ENCODE measurements at regions not wholly inside any gene's neighbourhood (a gene's known extent, or its start where the extent isn't known, plus 50 kb on each side); places are given as distances from the start of the nearest gene placed in this dataset.

DNA sequence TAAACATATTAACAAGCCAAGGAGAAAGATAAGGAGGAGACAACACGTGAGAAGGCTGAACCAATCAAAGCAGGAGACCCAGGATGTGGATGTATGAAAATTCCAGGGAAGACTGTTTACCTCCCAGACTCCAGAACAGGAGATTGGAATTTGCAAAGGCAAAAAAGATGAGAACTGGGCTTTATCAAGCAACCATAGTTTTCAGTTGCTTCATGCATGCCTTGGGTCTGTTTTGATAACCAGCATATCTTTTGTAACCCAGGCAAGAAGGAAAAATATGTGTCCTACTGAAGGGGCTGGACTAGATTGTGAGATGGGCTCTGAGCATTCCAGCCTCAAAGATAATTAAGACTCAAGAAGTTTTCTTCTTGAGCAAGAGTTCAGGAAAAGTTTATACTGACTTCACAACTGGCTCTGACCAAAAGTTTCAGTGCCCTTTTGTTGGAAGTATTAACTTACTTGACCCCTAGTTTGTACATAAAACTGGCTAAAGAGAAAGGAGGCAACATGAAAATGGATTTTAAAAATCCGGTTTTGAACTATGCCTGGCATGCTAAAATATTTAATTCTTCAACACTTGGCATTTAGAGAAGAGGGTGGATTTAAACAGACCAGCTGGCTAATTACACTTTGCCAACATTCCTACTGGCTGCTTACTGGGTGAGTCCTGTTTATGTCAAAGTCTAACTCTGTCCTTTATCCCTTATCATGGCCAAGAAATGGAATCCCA lies 79.3 kb upstream of the CD28 start:
- DNase-seq = no peak

DNA sequence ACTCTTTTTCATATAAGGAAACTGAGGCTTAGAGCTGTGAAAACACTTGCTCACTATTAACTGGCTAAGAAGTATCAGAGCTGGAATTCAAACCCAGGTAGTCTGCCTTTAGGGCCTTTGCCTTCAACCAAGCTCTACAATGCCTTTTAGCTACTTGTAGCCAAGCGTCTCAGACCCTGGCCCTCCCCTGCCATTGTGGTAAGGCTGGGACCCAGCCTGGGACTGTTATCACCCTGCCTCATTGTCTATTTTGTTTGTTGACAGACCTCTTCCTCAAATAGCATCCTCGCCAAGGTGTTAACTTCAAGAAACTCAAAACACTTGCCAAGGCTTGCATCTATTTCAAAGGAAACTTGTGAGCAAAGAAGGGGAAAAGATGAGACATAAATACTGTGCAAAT lies 76.7 kb upstream of the CD28 start:
- DNase-seq = no peak
- TF ChIP-seq CTCF (IDR thresholded peaks at IDR 0.05; ENCODE audit: borderline replicate concordance) = no peak
- no peak overlapping the region for H3K4me3 ChIP-seq
- no peaks in the 10 kb centered on the region for H3K9me3 ChIP-seq (replicated peaks)
- no peaks in the 10 kb centered on the region for H3K27me3 ChIP-seq (ENCODE audit: low read depth)
- intact Hi-C loops (cut with micrococcal nuclease) = no loop called here
- H3K4me1 ChIP-seq = peaks cover 20% of the 10 kb centered on the region
- H3K36me3 ChIP-seq = no peaks in the 10 kb centered on the region
- H3K27ac ChIP-seq (replicated peaks) = no peak overlapping the region

More for the DNA sequence above, 79.3 kb upstream of the CD28 start:
- Histone ChIP-seq H3K36me3 (no peaks in the 10 kb centered on the region), H3K27ac (replicated peaks) (peak overlapping the region; percentile 43), H3K4me3 (no peak overlapping the region), H3K4me1 (peaks cover 20% of the 10 kb centered on the region), H3K27me3 (ENCODE audit: low read depth) (no peaks in the 10 kb centered on the region), H3K9me3 (replicated peaks) (no peaks in the 10 kb centered on the region)
- intact Hi-C loops (cut with micrococcal nuclease) = no loop called here
- no peak for TF ChIP-seq CTCF (IDR thresholded peaks at IDR 0.05; ENCODE audit: borderline replicate concordance)

- H3K4me1 ChIP-seq = peaks cover 14% of the 10 kb centered on the region
- H3K27me3 ChIP-seq (ENCODE audit: low read depth) = no peaks in the 10 kb centered on the region
- intact Hi-C loops (cut with micrococcal nuclease) = no loop called here
- H3K36me3 ChIP-seq = no peaks in the 10 kb centered on the region
- no peaks in the 10 kb centered on the region for H3K9me3 ChIP-seq (replicated peaks)
- H3K4me3 ChIP-seq = no peak overlapping the region
- TF ChIP-seq CTCF (IDR thresholded peaks at IDR 0.05; ENCODE audit: borderline replicate concordance) = no peak
- H3K27ac ChIP-seq (replicated peaks) = no peak overlapping the region
- no peak for DNase-seq
Observed at GRCh38 chr2:203631068-203631757, 75.2 kb upstream of the CD28 start.

- intact Hi-C loops (cut with micrococcal nuclease) = no loop called here
- H3K4me1 ChIP-seq = peaks cover 21% of the 10 kb centered on the region
Observed at GRCh38 chr2:203636588-203637470, 69.6 kb upstream of the CD28 start.

More at GRCh38 chr2:203636588-203637470, 69.6 kb upstream of the CD28 start:
- Histone ChIP-seq H3K9me3 (replicated peaks) (no peaks in the 10 kb centered on the region), H3K4me3 (no peak overlapping the region), H3K36me3 (no peaks in the 10 kb centered on the region), H3K27ac (replicated peaks) (peak overlapping the region; percentile 79), H3K27me3 (ENCODE audit: low read depth) (no peaks in the 10 kb centered on the region)
- no peak for DNase-seq
- TF ChIP-seq CTCF (IDR thresholded peaks at IDR 0.05; ENCODE audit: borderline replicate concordance) = no peak
